Activated gamma-delta T cell treated with anti-CD3 and anti-CD28 coated beads, Interleukin-2, amount 50 U/mL, for 16 hours (primary cell): ENCODE measurements at regions not wholly inside any gene's neighbourhood (a gene's known extent, or its start where the extent isn't known, plus 50 kb on each side); places are given as distances from the start of the nearest gene placed in this dataset.
"Not testable (repeated sequence)": the region's sequence is repeated elsewhere in the genome, so short reads cannot be mapped to it uniquely, and the experiment has no call there.

Experiments
- DNase-seq: peaks from one replicate; pipeline ENCODE4 v3.0.0-alpha.2; 2020; ENCODE audit warnings: low read depth

GRCh38 chr5:164300295-164300694, 794.9 kb downstream of the MAT2B start:
- no peak for DNase-seq

GRCh38 chr5:164301136-164301535, 795.7 kb downstream of the MAT2B start:
- DNase-seq: no peak

- DNase-seq: no peak
Observed at GRCh38 chr5:164301708-164302107, 796.3 kb downstream of the MAT2B start.

- DNase-seq: no peak
Observed at GRCh38 chr5:164302533-164303235, 797.3 kb downstream of the MAT2B start.

GRCh38 chr5:164303646-164304215, 798.3 kb downstream of the MAT2B start:
- no peak for DNase-seq

GRCh38 chr5:164306662-164307061, 801.2 kb downstream of the MAT2B start:
- DNase-seq: no peak

GRCh38 chr5:164312801-164313200, 807.4 kb downstream of the MAT2B start:
- DNase-seq: no peak

GRCh38 chr5:164317676-164318075, 812.3 kb downstream of the MAT2B start:
- DNase-seq: no peak

- DNase-seq: no peak
Observed at GRCh38 chr5:164319161-164319560, 813.7 kb downstream of the MAT2B start.

- no peak for DNase-seq
Observed at GRCh38 chr5:164324239-164324638, 818.8 kb downstream of the MAT2B start.

- DNase-seq: no peak
Observed at GRCh38 chr5:164326219-164326618, 820.8 kb downstream of the MAT2B start.

- not testable (repeated sequence) for DNase-seq
Observed at GRCh38 chr5:164327166-164327565, 821.7 kb downstream of the MAT2B start.

- no peak for DNase-seq
Observed at GRCh38 chr5:164332349-164333196, 827.2 kb downstream of the MAT2B start.

GRCh38 chr5:164335837-164336236, 830.4 kb downstream of the MAT2B start:
- no peak for DNase-seq

- DNase-seq: no peak
Observed at GRCh38 chr5:164336276-164336675, 830.9 kb downstream of the MAT2B start.

GRCh38 chr5:164336906-164337305, 831.5 kb downstream of the MAT2B start:
- DNase-seq: no peak

- no peak for DNase-seq
Observed at GRCh38 chr5:164341056-164341619, 835.7 kb downstream of the MAT2B start.

GRCh38 chr5:164345173-164345849, 839.9 kb downstream of the MAT2B start:
- DNase-seq: no peak

GRCh38 chr5:164345853-164346252, 840.4 kb downstream of the MAT2B start:
- no peak for DNase-seq

GRCh38 chr5:164346785-164347630, 841.6 kb downstream of the MAT2B start:
- no peak for DNase-seq

- no peak for DNase-seq
Observed at GRCh38 chr5:164350236-164350635, 844.8 kb downstream of the MAT2B start.
